ENCODE measurements at regions not wholly inside any gene's neighbourhood (a gene's known extent, or its start where the extent isn't known, plus 50 kb on each side); places are given as distances from the start of the nearest gene placed in this dataset.

- TF ChIP-seq MTA3 (IDR thresholded peaks at IDR 0.05; ENCODE audit: borderline replicate concordance) (no peak), BCLAF1 (IDR thresholded peaks at IDR 0.05; ENCODE audit: borderline replicate concordance in 1 of 2, control insufficient read depth in 1 of 2, low read depth in 2 of 2, low read length in 1 of 2) (no peak), NBN (IDR thresholded peaks at IDR 0.05; ENCODE audit: low read depth) (no peak), RBM34 (IDR thresholded peaks at IDR 0.05; ENCODE audit: borderline replicate concordance, insufficient read depth, low read length) (no peak), ZNF507 (tag; conservative IDR thresholded peaks at IDR 0.05) (no peak), ZFPM2 (CRISPR knock-in tag; IDR thresholded peaks at IDR 0.05) (no peak), FOXO4 (CRISPR knock-in tag; IDR thresholded peaks at IDR 0.05) (no peak)
- ChIA-PET POLR2A (no interaction called here), CTCF (ENCODE audit: low intra/inter-chr PET ratio) (no interaction called here)
- H3K4me1 ChIP-seq (replicated peaks in 1 of 2; ENCODE audit: control insufficient read depth in 2 of 2, insufficient read depth in 2 of 2, low read length in 2 of 2), result no peaks in the 10 kb centered on the region
- H4K20me1 ChIP-seq (replicated peaks; ENCODE audit: control insufficient read depth, insufficient read depth, low read length), result no peaks in the 10 kb centered on the region
- no peaks in the 10 kb centered on the region for H3K9me3 ChIP-seq (replicated peaks; ENCODE audit: control insufficient read depth, insufficient read depth, low read depth, low read length)
- H3K27me3 ChIP-seq (ENCODE audit: control insufficient read depth in 2 of 2, insufficient read depth in 2 of 2, low read length in 2 of 2), result no peaks in the 10 kb centered on the region
- no peak overlapping the region for H3K4me3 ChIP-seq
- no peaks in the 10 kb centered on the region for H3K9me1 ChIP-seq (ENCODE audit: control insufficient read depth, insufficient read depth, low read length)
- BruUV-seq (replicated peaks), result no TSS peak
- in situ Hi-C loops (cut with MboI) (no loop called here), intact Hi-C loops (cut with micrococcal nuclease) (no loop called here)
- H3K9ac ChIP-seq (ENCODE audit: insufficient read depth in 1 of 2, low read depth in 2 of 2, low read length in 2 of 2), result no peak overlapping the region
- FAIRE-seq, result no peak
- no peak for ATAC-seq
- H3K36me3 ChIP-seq (ENCODE audit: control insufficient read depth, insufficient read depth, low read length), result no peaks in the 10 kb centered on the region
- H3K79me2 ChIP-seq (ENCODE audit: control insufficient read depth, insufficient read depth, low read length), result no peaks in the 10 kb centered on the region
- H3K4me2 ChIP-seq (ENCODE audit: insufficient read depth, low read length), result no peak overlapping the region
- WGBS (ENCODE audit: insufficient coverage, low coverage, missing lambda C conversion rate), result 0% methylated on average over 3 of the region's 3 CpGs
- no peak overlapping the region for H3K27ac ChIP-seq (ENCODE audit: extremely low read depth, low read depth, low read length)
- DNase-seq (ENCODE audit: extremely low read depth in 1 of 4, low spot score in 3 of 4), result no peak
- H2AFZ ChIP-seq (ENCODE audit: low read depth, low read length), result no peak overlapping the region
Observed at GRCh38 chr3:116929505-116930222, 220.1 kb downstream of the TUSC7 start.

Data from K562 (cell line).